ENCODE measurements at regions not wholly inside any gene's neighbourhood (a gene's known extent, or its start where the extent isn't known, plus 50 kb on each side); places are given as distances from the start of the nearest gene placed in this dataset.

DNA sequence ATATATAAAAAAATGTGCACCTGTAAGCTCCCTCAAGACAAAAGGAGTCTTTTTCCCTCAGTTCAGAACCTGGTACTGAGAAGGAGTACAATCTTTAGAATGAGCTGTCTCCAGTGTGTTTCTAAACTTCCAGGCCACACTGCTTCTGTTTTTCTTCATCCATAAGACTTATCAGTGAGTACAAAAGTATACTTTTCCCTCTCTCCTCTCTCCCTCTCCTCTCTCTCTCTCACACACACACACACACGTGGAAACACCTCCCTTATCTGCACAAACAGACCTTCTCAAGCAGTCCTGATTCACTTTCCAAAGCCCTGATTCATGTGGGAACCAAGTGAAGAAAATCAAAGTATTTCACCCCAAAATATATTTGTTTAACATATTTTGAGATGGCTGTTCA is 220.7 kb upstream of the UBASH3B start:
- TF ChIP-seq, protein P1, sequence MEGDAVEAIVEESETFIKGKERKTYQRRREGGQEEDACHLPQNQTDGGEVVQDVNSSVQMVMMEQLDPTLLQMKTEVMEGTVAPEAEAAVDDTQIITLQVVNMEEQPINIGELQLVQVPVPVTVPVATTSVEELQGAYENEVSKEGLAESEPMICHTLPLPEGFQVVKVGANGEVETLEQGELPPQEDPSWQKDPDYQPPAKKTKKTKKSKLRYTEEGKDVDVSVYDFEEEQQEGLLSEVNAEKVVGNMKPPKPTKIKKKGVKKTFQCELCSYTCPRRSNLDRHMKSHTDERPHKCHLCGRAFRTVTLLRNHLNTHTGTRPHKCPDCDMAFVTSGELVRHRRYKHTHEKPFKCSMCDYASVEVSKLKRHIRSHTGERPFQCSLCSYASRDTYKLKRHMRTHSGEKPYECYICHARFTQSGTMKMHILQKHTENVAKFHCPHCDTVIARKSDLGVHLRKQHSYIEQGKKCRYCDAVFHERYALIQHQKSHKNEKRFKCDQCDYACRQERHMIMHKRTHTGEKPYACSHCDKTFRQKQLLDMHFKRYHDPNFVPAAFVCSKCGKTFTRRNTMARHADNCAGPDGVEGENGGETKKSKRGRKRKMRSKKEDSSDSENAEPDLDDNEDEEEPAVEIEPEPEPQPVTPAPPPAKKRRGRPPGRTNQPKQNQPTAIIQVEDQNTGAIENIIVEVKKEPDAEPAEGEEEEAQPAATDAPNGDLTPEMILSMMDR (IDR thresholded peaks at IDR 0.05), result no peak
- no peak for TF ChIP-seq POLR2A (IDR thresholded peaks at IDR 0.05)
- no peak for TF ChIP-seq EP300 (IDR thresholded peaks at IDR 0.05)

Data from tibial nerve (tissue), 4 donors.